ENCODE measurements at regions not wholly inside any gene's neighbourhood (a gene's known extent, or its start where the extent isn't known, plus 50 kb on each side); places are given as distances from the start of the nearest gene placed in this dataset.

DNA sequence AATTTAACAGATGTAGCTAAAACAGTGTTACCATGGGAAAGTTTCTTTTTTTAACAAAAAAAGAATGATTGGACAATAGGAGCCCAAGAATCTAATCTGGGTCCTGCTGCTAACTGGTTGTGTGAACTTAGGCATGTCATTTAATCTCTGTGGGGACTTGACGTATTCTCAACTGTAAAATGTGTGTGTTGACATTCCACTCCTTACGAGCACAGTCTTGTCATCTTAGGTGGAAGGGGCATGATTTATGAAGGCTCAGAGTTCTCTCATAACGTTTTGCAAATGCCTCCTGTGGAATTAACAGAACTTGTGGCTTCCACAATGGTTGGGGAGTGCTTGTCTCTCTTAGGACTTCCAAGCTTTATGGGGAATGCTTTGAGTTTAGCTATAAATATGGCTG lies 125.9 kb upstream of the SATB2 start:
- no peak for DNase-seq (ENCODE audit: extremely low read depth, low read depth)
- TF ChIP-seq, protein P1, sequence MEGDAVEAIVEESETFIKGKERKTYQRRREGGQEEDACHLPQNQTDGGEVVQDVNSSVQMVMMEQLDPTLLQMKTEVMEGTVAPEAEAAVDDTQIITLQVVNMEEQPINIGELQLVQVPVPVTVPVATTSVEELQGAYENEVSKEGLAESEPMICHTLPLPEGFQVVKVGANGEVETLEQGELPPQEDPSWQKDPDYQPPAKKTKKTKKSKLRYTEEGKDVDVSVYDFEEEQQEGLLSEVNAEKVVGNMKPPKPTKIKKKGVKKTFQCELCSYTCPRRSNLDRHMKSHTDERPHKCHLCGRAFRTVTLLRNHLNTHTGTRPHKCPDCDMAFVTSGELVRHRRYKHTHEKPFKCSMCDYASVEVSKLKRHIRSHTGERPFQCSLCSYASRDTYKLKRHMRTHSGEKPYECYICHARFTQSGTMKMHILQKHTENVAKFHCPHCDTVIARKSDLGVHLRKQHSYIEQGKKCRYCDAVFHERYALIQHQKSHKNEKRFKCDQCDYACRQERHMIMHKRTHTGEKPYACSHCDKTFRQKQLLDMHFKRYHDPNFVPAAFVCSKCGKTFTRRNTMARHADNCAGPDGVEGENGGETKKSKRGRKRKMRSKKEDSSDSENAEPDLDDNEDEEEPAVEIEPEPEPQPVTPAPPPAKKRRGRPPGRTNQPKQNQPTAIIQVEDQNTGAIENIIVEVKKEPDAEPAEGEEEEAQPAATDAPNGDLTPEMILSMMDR (IDR thresholded peaks at IDR 0.05; ENCODE audit: low read depth, low read length, missing control alignments) = no peak
- no peak overlapping the region for H3K4me3 ChIP-seq (replicated peaks; ENCODE audit: low read depth, low read length)

DNA sequence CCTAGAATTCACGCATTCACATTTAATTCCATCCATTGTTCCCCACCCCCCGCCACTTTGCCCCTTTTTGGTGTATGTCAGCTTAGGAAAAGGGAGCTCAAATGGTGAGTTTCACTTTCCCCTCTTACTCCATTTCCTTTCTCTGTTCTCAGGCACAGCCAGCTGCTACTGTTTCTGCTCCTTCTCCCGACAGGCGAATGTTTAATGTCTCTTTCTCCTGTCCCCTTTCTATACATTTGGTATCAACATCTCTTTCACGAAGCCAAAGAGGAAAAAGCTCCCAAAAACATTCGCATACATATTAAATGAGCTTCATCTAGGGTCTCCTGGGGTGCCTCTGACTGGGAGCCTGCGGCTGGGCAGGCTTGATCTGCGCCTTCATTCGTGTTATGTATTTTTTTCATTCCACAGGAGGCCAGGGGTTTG lies 124.2 kb upstream of the SATB2 start:
- no peak for DNase-seq (ENCODE audit: extremely low read depth, low read depth)
- H3K4me3 ChIP-seq (replicated peaks; ENCODE audit: low read depth, low read length) = no peak overlapping the region
- TF ChIP-seq, protein P1 (IDR thresholded peaks at IDR 0.05; ENCODE audit: low read depth, low read length, missing control alignments) = no peak

GRCh38 chr2:199581408-199581807 lies 123.7 kb upstream of the SATB2 start:
- H3K4me3 ChIP-seq (replicated peaks; ENCODE audit: low read depth, low read length) = no peak overlapping the region
- no peak for DNase-seq (ENCODE audit: extremely low read depth, low read depth)
- TF ChIP-seq, protein P1 (IDR thresholded peaks at IDR 0.05; ENCODE audit: low read depth, low read length, missing control alignments) = no peak

DNA sequence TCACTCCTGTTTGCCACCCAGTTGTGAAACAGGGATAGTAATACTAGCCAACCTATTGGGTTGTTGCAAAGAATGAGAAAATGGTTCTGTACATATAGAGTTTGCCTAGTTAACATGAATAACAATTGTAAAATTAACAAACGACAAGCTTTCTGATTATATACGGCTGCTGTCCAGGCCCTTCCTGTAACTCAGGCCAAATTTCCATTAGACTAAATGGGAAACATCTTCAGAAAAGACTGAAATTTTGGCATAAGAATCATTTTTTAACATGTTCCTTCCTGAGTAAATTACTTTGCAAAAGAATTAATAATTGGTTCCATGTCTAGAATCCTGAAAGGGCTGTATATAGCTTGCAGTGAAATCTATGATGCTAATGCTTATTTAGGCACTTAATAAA lies 117.7 kb upstream of the SATB2 start:
- DNase-seq (ENCODE audit: extremely low read depth, low read depth) = no peak
- no peak overlapping the region for H3K4me3 ChIP-seq (replicated peaks; ENCODE audit: low read depth, low read length)
- TF ChIP-seq, protein P1 (IDR thresholded peaks at IDR 0.05; ENCODE audit: low read depth, low read length, missing control alignments) = no peak

- no peak for DNase-seq (ENCODE audit: extremely low read depth, low read depth)
- TF ChIP-seq, protein P1 (IDR thresholded peaks at IDR 0.05; ENCODE audit: low read depth, low read length, missing control alignments) = no peak
- H3K4me3 ChIP-seq (replicated peaks; ENCODE audit: low read depth, low read length) = no peak overlapping the region
Observed at GRCh38 chr2:199572571-199572970, 114.8 kb upstream of the SATB2 start.

- DNase-seq (ENCODE audit: extremely low read depth, low read depth) = no peak
- no peak overlapping the region for H3K4me3 ChIP-seq (replicated peaks; ENCODE audit: low read depth, low read length)
- TF ChIP-seq, protein P1 (IDR thresholded peaks at IDR 0.05; ENCODE audit: low read depth, low read length, missing control alignments) = no peak
Observed at GRCh38 chr2:199570934-199571333, 113.2 kb upstream of the SATB2 start.

GRCh38 chr2:199569336-199569735 lies 111.6 kb upstream of the SATB2 start:
- no peak for DNase-seq (ENCODE audit: extremely low read depth, low read depth)
- H3K4me3 ChIP-seq (replicated peaks; ENCODE audit: low read depth, low read length) = no peak overlapping the region
- TF ChIP-seq, protein P1 (IDR thresholded peaks at IDR 0.05; ENCODE audit: low read depth, low read length, missing control alignments) = no peak
